Frontal cortex (tissue), 3 donors: ENCODE measurements at regions not wholly inside any gene's neighbourhood (a gene's known extent, or its start where the extent isn't known, plus 50 kb on each side); places are given as distances from the start of the nearest gene placed in this dataset.
"Not testable (repeated sequence)": the region's sequence is repeated elsewhere in the genome, so short reads cannot be mapped to it uniquely, and the experiment has no call there.

Experiments
- DNase-seq, 2 donors: peaks; one replicate each; pipeline ENCODE4 v3.0.0; 2012; ENCODE audit warnings: low spot score in 2 of 2
- FAIRE-seq: peaks from 2 replicates; lab custom pipeline; 2012; peaks lifted over from hg19 to GRCh38; lab: Jason Lieb, UNC
- donor health status: control.
- donor health status: control.
- donor health status: control.

DNA sequence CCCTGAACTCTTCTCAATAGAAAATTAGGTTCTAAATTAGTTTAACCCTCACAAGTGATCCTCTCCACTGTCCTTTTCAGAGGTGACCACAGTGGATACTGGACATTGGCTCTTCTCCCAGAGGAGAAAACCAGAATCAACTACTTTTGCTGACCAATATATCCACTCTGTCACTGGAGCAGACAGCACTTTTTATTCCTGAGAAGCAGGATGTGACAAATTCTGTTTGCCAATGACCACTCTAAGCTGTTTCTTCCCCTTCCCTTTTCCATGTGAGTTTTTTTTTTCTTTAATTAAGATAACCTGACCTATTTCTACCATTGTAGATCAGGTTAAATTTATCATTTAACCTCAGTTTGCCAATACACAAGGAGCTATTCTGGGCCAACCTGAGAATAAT, 79.7 kb upstream of the ZNF280D start:
- DNase-seq: no peak
- no peak for FAIRE-seq

DNA sequence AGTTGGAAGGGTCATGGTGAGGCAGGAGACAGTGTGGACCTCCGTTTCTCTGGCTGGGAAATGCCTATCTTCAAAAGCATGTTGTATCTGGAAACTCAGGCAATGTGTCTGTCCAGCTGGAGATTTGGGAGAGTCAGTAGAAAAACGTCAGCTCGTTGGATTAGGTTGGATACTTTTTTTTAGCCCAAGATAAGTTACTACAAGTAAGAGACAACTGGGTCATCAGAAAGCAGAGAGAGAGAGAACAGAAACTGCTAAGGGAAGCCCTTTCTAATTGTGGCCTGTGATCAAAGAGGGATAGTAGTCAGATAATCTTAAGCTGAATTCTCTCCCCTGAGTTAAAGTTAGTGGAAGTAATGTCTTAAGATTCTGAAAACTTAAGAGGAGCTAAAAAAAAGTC, 78.9 kb upstream of the ZNF280D start:
- FAIRE-seq: no peak

DNA sequence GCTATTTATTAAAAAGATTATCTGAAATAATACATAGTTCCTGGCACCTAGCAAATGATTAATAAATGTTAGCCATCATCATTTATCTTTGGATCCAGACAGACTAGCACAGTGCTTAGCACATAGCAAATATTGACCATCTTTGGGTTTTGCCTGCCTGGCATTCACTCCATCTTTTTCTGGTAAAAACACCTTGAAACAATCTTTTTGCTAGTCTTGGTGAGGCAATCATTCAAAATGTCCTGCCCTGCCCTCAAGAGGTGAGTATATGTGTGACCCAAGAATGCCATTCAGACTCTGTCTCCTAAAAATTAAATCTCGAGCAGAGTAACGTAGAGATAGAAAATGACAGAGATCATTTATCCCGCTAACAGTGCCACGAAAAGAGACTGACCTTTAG, 78.3 kb upstream of the ZNF280D start:
- DNase-seq (no peak), FAIRE-seq (no peak)

More for the DNA sequence above, 78.9 kb upstream of the ZNF280D start:
- DNase-seq: no peak

GRCh38 chr15:56808160-56808559, 74.9 kb upstream of the ZNF280D start:
- no peak for DNase-seq
- no peak for FAIRE-seq

- no peak for FAIRE-seq
- DNase-seq: no peak
These were observed 72.8 kb upstream of the ZNF280D start for GRCh38 chr15:56806148-56806536.

- peak; percentile 30 for FAIRE-seq
These were observed 72.3 kb upstream of the ZNF280D start for GRCh38 chr15:56805466-56806147.

DNA sequence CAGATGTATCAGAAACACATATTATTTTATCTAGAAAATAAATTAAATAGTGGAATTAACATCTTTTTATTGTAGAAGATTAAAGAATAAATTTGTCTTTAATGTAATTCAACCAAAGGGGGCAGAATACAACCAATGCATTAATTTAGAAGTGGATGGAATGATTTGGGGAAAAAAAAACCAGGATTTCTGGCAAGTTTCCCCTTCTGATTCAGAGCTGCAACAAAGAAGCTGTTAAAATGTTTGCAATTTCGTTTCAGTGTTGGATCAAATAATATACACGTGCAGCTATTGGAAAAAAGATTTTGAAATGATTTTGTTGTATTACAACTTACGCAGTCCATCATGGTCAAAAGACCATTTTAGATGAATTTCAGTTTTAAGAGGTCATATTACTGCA, 71.6 kb upstream of the ZNF280D start:
- FAIRE-seq: peak; percentile 50

More at GRCh38 chr15:56805466-56806147, 72.3 kb upstream of the ZNF280D start:
- DNase-seq: peak in 1 of 2 donors; percentile 12

DNA sequence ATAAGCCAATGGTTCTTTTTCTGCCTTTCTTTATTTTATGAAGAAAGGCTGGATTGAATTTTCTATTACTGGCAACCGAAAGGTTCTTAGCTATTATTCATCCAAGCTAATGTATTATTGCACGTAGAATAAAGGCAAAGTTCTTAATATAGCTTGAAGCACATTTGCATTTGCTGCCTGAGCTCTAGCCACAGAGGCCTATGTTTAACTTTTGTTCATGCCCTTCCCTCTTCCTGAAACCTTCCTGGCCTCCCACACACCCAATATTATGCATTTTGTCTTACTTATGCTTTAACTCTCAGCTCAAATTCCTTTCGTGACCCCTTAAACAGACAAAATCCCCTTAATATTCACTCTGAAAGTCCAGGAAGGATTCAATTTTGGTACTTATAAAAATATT, 71.0 kb upstream of the ZNF280D start:
- FAIRE-seq: no peak

More for the DNA sequence above, 71.6 kb upstream of the ZNF280D start:
- no peak for DNase-seq

DNA sequence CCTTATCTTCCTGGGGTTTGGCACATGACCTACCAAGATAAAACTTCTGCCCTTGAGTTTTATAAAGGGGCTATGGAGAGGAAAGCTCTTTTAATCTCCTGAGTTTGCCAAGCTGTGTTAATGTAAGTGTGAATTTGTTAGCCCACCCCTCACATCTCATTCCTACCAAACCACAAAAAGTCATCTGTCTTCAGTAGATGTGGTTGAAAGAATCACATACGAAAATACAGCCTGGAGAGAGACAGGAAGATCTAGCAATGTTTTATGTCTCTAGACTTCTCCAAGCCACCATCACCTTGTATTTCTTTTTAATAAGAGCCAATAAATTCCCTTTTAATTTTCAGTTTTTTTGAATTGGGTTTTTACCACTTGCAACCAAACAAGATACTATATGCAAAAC, 68.9 kb upstream of the ZNF280D start:
- DNase-seq (no peak), FAIRE-seq (no peak)

More for the DNA sequence above, 71.0 kb upstream of the ZNF280D start:
- no peak for DNase-seq

DNA sequence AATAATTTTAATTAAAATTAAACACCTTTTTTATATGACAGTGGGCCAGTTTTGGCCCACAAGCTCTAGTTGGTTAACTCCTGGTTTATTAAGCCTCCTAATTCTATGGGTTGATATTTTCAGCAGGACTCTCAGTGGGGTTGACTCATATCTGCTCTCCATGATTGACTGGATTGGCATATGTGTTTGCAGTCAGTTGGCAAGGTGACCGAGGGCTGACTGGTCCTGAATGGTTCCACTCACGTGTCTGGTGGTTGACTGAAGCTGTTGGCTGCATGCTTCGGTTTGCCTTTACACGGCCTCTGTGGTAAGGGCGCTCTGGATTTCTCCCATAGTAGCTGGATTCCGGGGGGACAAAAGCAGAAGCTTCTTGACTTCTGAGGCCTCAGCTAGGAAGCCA, 65.3 kb upstream of the ZNF280D start:
- FAIRE-seq (no peak), DNase-seq (no peak)

DNA sequence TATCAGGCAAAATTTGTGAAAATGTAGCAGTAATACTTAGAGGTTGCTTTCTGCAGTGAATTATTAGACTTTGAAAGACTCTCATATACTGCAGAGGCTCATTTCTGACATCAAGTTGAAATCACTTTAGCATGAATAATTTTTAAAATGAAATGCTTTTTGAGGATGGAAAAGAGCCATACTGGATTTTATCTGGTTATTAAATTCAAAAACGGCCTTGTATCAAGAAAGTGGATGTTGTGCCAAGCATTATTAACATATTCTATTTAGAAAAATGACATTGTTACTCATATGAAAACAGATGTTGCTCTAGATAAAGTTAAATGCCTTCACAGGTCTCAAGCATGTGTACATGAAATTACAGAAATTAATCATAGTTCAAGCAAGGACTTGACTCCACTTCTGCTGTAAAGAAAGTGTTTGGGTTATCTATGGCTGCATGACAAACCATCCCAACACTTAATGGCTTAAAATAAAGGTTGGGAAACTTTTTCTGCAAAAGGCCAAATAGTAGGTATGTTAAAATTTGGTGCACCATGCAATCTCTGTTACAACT, 64.5 kb upstream of the ZNF280D start:
- DNase-seq (no peak), FAIRE-seq (no peak)

DNA sequence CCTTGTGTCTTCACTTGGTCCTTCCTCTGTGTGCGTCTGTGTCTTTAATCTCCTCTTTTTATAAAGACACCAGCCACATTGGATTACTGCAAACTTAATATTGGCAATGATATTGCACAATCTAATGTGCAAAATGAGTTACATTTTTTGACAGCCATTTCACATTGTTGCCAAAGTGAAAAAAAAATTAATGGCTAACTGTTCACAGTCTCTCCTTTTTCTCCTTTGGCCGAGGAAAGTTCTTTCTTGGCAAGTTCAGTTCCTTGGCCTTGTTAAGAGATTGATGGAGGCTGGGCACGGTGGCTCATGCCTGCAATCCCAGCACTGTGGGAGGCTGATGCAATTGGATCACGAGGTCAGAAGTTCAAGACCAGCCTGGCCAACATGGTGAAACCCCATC, 62.2 kb upstream of the ZNF280D start:
- FAIRE-seq: no peak
- no peak for DNase-seq

DNA sequence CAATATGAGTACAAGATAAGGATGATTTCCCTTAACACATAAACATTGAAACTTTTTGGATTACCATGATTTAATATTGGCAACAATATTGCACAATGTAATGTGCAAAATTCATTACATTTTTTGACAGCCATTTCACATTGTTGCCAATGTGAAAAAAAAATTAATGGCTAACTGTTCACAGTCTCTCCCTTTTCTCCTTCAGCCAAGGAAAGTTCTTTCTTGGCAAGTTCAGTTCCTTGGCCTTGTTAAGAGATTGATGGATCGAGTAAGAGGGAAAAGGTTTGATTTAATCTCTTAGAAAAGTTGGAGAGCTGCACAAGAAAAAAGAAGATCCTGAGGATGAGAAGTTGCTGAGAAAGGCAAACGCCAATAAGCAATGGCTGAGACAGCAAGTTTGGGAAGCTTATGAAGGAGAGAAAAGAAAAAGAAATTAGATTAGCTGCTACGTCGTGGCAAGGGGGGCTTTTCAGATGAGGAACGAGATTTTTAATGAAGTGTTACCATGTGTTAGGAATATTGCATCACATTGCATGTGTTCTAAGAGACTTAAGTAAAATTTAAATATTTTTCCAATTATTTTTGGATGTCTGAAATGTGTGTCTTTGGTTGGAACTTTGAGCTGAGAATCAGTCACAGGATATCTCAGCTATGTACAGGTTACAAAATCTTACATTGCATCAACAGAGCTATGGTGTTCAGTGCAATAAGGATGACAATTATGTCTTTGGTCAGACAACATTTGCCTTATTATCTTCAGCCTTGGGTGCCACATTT, 61.4 kb upstream of the ZNF280D start:
- FAIRE-seq (no peak), DNase-seq (no peak)

DNA sequence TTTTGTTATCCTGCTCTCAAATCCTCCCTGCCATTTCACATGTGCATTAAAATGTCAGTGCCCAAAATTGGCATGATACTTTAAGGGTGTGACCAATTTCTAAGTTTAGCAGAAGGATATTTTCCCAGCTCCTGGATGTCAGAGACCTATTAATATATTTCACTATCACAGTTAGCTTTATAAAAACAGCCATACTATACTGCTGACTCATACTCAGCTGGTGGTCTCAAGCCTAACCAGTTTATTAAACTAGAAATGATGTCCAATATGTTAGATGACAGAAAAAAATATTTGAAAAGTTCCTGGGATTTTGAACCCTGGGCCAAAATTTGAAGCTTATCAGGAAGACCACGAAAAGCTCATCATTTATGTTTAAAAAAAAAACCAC, 60.9 kb upstream of the ZNF280D start:
- DNase-seq: no peak

GRCh38 chr15:56792211-56792610, 58.9 kb upstream of the ZNF280D start:
- FAIRE-seq (no peak), DNase-seq (no peak)

More for the DNA sequence above, 60.9 kb upstream of the ZNF280D start:
- no peak for FAIRE-seq

GRCh38 chr15:56791521-56791920, 58.2 kb upstream of the ZNF280D start:
- FAIRE-seq, DNase-seq: not testable (repeated sequence)

DNA sequence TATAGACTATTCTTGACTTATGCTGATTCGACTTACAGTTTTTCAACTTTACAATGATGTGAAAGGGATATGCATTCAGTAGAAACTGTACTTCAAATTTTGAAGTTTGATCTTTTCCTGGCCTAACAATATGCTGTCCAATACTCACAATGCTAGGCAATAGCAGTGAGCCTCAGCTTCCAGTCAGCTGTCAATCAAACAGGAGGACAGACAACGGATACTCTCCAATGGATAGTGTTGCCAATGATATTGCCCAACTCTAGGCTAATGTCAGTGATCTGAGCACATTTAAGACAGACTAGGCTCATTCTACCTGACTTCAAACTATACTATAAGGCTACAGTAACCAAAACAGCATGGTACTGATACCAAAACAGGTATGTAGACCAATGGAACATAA, 55.0 kb upstream of the ZNF280D start:
- FAIRE-seq (no peak), DNase-seq (no peak)

- DNase-seq (no peak), FAIRE-seq (no peak)
These were observed 53.7 kb upstream of the ZNF280D start for GRCh38 chr15:56786966-56787365.

- DNase-seq (no peak), FAIRE-seq (no peak)
These were observed 50.8 kb upstream of the ZNF280D start for GRCh38 chr15:56783857-56784661.

DNA sequence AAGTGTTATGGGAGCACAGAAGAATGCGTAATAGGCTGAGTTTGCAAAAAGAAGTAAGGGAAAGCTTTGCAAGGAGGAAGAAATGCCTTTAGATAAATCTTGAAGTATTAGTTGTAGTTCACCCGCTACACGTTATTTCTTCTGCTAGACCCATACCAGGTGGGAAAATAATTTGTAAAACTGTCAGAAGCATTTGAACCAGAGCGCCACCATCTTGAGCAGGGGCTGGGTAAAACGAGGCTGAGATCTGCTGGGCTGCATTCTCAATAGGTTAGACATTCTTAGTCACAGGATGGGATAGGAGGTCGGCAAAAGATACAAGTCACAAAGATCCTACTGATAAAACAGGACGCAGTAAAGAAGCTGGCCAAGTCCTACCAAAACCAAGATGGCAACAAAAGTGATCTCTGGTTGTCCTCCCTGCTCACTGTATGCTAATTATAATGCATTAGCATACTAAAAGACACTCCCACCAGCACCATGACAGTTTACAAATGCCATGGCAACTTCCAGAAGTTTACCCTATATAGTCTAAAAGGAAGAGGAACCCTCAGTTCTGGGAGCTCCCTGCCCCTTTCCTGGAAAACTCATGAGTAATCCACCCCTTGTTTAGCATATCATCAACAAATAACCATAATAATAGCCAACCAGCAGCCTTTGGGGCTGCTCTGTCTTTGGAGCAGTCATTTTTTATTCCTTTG, 50.0 kb upstream of the ZNF280D start:
- DNase-seq (no peak), FAIRE-seq (no peak)
